ENCODE measurements at regions not wholly inside any gene's neighbourhood (a gene's known extent, or its start where the extent isn't known, plus 50 kb on each side); places are given as distances from the start of the nearest gene placed in this dataset.

DNA sequence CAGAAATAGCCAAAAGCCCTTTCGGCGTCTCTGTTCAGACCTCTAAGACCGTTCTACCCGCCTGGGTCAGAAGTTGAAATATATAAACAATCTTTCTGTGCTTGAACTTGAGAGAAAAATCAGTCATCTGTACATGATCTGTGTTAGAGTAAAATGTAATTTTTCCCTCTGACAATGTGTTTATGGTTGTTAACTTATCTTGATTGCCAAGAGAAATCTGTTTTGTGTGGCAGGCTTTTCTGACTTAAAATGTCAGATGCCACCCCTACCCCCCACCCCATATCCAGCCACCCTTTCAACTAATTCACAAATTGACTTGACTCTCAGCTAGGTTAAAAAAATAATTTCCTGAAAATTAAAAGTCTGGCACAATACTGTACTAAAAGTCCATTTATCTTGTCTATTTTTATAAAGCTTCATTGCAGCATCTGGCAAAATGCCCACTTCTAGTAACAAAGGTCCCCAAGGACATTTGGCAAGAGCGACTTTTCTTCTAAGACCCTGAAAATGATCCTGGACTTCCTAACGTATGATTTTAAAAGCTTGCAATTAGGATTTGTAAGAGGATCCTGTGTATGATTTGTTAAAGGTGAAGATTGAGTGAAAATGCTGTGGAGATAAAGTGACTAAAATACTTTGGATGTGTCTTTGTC, 304.2 kb downstream of the EPHA4 start:
- TF ChIP-seq, protein P1, sequence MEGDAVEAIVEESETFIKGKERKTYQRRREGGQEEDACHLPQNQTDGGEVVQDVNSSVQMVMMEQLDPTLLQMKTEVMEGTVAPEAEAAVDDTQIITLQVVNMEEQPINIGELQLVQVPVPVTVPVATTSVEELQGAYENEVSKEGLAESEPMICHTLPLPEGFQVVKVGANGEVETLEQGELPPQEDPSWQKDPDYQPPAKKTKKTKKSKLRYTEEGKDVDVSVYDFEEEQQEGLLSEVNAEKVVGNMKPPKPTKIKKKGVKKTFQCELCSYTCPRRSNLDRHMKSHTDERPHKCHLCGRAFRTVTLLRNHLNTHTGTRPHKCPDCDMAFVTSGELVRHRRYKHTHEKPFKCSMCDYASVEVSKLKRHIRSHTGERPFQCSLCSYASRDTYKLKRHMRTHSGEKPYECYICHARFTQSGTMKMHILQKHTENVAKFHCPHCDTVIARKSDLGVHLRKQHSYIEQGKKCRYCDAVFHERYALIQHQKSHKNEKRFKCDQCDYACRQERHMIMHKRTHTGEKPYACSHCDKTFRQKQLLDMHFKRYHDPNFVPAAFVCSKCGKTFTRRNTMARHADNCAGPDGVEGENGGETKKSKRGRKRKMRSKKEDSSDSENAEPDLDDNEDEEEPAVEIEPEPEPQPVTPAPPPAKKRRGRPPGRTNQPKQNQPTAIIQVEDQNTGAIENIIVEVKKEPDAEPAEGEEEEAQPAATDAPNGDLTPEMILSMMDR (IDR thresholded peaks at IDR 0.05; ENCODE audit: extremely low read depth, low read depth, low read length), result no peak
- Histone ChIP-seq H3K27me3 (ENCODE audit: insufficient read depth, low read length) (no peaks in the 10 kb centered on the region), H3K79me2 (ENCODE audit: insufficient read depth, low read length) (no peaks in the 10 kb centered on the region), H3K4me1 (ENCODE audit: insufficient read depth, low read length) (no peaks in the 10 kb centered on the region), H2AFZ (ENCODE audit: low read length) (no peak overlapping the region), H3K9me3 (ENCODE audit: low read depth, low read length) (peaks cover 3% of the 10 kb centered on the region), H3K27ac (ENCODE audit: low read depth, low read length) (no peak overlapping the region), H3K36me3 (ENCODE audit: insufficient read depth, low read length) (no peaks in the 10 kb centered on the region), H4K20me1 (ENCODE audit: insufficient read depth, low read length) (no peaks in the 10 kb centered on the region), H3K4me2 (ENCODE audit: insufficient read depth, low read length) (no peak overlapping the region), H3K4me3 (ENCODE audit: insufficient read depth, low read length) (no peak overlapping the region)
- DNase-seq (ENCODE audit: insufficient read length, low spot score, missing footprints), result no peak

DNA sequence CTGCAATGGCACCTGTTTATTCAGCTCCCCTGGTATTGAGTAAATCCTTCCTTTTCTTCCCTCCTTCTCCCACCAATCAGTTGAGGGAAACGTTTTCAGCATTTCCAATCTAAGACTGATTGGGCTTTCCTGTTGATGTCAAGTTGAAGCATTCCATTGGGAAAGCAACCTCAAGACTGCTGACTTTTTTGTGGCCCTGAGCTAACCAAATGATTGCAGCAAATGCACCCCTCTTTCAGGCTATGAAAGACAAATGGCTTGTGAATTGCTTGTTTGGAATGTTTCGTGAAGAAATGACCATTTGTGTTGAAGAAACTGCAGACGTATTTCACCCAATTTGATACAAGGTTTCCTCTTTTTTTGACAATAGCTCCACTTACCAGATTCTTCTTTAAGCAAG, 303.5 kb downstream of the EPHA4 start:
- Histone ChIP-seq H3K4me1 (ENCODE audit: insufficient read depth, low read length) (no peaks in the 10 kb centered on the region), H3K9me3 (ENCODE audit: low read depth, low read length) (peaks cover 3% of the 10 kb centered on the region), H4K20me1 (ENCODE audit: insufficient read depth, low read length) (no peaks in the 10 kb centered on the region), H3K4me2 (ENCODE audit: insufficient read depth, low read length) (no peak overlapping the region), H3K27me3 (ENCODE audit: insufficient read depth, low read length) (no peaks in the 10 kb centered on the region), H3K79me2 (ENCODE audit: insufficient read depth, low read length) (no peaks in the 10 kb centered on the region), H2AFZ (ENCODE audit: low read length) (no peak overlapping the region), H3K27ac (ENCODE audit: low read depth, low read length) (no peak overlapping the region), H3K4me3 (ENCODE audit: insufficient read depth, low read length) (no peak overlapping the region), H3K36me3 (ENCODE audit: insufficient read depth, low read length) (no peaks in the 10 kb centered on the region)
- TF ChIP-seq, protein P1 (IDR thresholded peaks at IDR 0.05; ENCODE audit: extremely low read depth, low read depth, low read length), result no peak
- no peak for DNase-seq (ENCODE audit: insufficient read length, low spot score, missing footprints)

GRCh38 chr2:221270806-221271205, 301.3 kb downstream of the EPHA4 start:
- Histone ChIP-seq H3K9me3 (ENCODE audit: low read depth, low read length) (peaks cover 3% of the 10 kb centered on the region), H3K27me3 (ENCODE audit: insufficient read depth, low read length) (no peaks in the 10 kb centered on the region), H3K4me2 (ENCODE audit: insufficient read depth, low read length) (no peak overlapping the region), H4K20me1 (ENCODE audit: insufficient read depth, low read length) (no peaks in the 10 kb centered on the region), H3K36me3 (ENCODE audit: insufficient read depth, low read length) (no peaks in the 10 kb centered on the region), H2AFZ (ENCODE audit: low read length) (no peak overlapping the region), H3K4me1 (ENCODE audit: insufficient read depth, low read length) (no peaks in the 10 kb centered on the region), H3K79me2 (ENCODE audit: insufficient read depth, low read length) (no peaks in the 10 kb centered on the region), H3K4me3 (ENCODE audit: insufficient read depth, low read length) (no peak overlapping the region), H3K27ac (ENCODE audit: low read depth, low read length) (no peak overlapping the region)
- TF ChIP-seq, protein P1 (IDR thresholded peaks at IDR 0.05; ENCODE audit: extremely low read depth, low read depth, low read length), result no peak
- DNase-seq (ENCODE audit: insufficient read length, low spot score, missing footprints), result no peak

- Histone ChIP-seq H4K20me1 (ENCODE audit: insufficient read depth, low read length) (no peaks in the 10 kb centered on the region), H3K4me2 (ENCODE audit: insufficient read depth, low read length) (no peak overlapping the region), H3K9me3 (ENCODE audit: low read depth, low read length) (peaks cover 3% of the 10 kb centered on the region), H3K79me2 (ENCODE audit: insufficient read depth, low read length) (no peaks in the 10 kb centered on the region), H3K36me3 (ENCODE audit: insufficient read depth, low read length) (no peaks in the 10 kb centered on the region), H3K27me3 (ENCODE audit: insufficient read depth, low read length) (no peaks in the 10 kb centered on the region), H3K4me3 (ENCODE audit: insufficient read depth, low read length) (no peak overlapping the region), H3K4me1 (ENCODE audit: insufficient read depth, low read length) (no peaks in the 10 kb centered on the region), H3K27ac (ENCODE audit: low read depth, low read length) (no peak overlapping the region), H2AFZ (ENCODE audit: low read length) (no peak overlapping the region)
- TF ChIP-seq, protein P1 (IDR thresholded peaks at IDR 0.05; ENCODE audit: extremely low read depth, low read depth, low read length), result no peak
- DNase-seq (ENCODE audit: insufficient read length, low spot score, missing footprints), result no peak
Measured at GRCh38 chr2:221272729-221273128, 299.4 kb downstream of the EPHA4 start.
